Tibial nerve (tissue), 4 donors: ENCODE measurements at regions not wholly inside any gene's neighbourhood (a gene's known extent, or its start where the extent isn't known, plus 50 kb on each side); places are given as distances from the start of the nearest gene placed in this dataset.

Experiments used
- DNase-seq, 2 donors: peaks; one replicate each; pipeline ENCODE4 v3.0.0-alpha.2; 2019; ENCODE audit warnings: low spot score in 2 of 2
- H3K27ac ChIP-seq, 4 donors: fragments of 200-600 bp; sonication (generic) in 3 of 4; one replicate each; pipeline ENCODE4 v1.5.1; 2017 to 2019; ENCODE audit warnings: mild to moderate bottlenecking in 1 of 4
- H3K27me3 ChIP-seq, 2 donors: fragments of 200-600 bp; sonication (generic) in 1 of 2; one replicate each; pipeline versions ENCODE4 v1.5.1 to v1.6.0; 2017 to 2019
- H3K36me3 ChIP-seq, 3 donors: fragments of 200-600 bp; sonication (generic); one replicate each; pipeline ENCODE4 v1.5.1; 2018 to 2019
- H3K4me1 ChIP-seq, 4 donors: fragments of 200-600 bp; sonication (generic) in 3 of 4; one replicate each; pipeline ENCODE4 v1.5.1; 2017 to 2019
- H3K4me3 ChIP-seq, 4 donors: fragments of 200-600 bp; sonication (generic) in 3 of 4; one replicate each; pipeline ENCODE4 v1.5.1; 2017 to 2019; ENCODE audit warnings: mild to moderate bottlenecking in 1 of 4, moderate library complexity in 1 of 4
- H3K9me3 ChIP-seq, 4 donors: fragments of 200-600 bp; sonication (generic) in 3 of 4; one replicate each; pipeline ENCODE4 v1.5.1; 2017 to 2019
- EP300 ChIP-seq, 2 donors: sonication (generic); formaldehyde crosslinking; IDR thresholded peaks; one replicate each; pipeline ENCODE4 v1.6.1; 2017; ENCODE audit warnings: antibody characterized with exemption in 2 of 2, mild to moderate bottlenecking in 1 of 2
- POLR2A ChIP-seq, 2 donors: fragments of 450-650 bp; IDR thresholded peaks; one replicate each; pipeline ENCODE4 v1.6.1; 2017; ENCODE audit warnings: antibody characterized with exemption in 2 of 2, mild to moderate bottlenecking in 2 of 2, moderate library complexity in 2 of 2
- WGBS, 2 donors: methylation state at CpG; one replicate each; pipeline ENCODE4 v1.1.5; 2018; 5-methylcytosine and 5-hydroxymethylcytosine counted together
- TF ChIP-seq, protein P1 (sequence below), 5 experiments: fragments of 200-600 bp in 3 of 5; fragments of 450-650 bp in 2 of 5; sonication (generic) in 3 of 5; IDR thresholded peaks; one replicate each; pipeline ENCODE4 v1.5.1; 2016 to 2019; ENCODE audit warnings: antibody characterized with exemption in 5 of 5, mild to moderate bottlenecking in 3 of 5, moderate library complexity in 2 of 5

DNA sequence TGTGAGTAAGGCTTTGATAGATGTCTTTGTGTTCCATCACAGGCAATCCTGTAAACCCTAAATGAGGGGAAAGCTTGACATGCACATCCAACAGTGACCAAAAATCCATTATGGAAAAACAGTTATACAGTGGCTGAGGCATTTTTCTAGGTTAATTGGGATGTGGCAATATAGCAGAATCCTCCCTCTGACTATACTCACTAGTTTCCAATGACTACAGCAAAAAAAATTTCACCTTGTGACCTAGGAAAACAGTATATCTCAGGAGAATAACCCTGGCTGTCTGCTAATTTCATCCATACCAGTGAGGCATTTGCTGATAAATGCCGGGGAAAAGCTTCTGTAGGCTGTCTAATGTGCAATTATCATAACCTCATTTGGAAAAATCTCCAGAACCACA lies 49.9 kb upstream of the SNCAIP start:
- 16 to 41% methylated on average over 1 of the region's 1 CpG for WGBS, 2 donors

More for the DNA sequence above, 49.9 kb upstream of the SNCAIP start:
- no peaks in the 10 kb centered on the region for H3K27me3 ChIP-seq
- DNase-seq: no peak
- no peak overlapping the region for H3K27ac ChIP-seq
- H3K4me1 ChIP-seq: no peaks in the 10 kb centered on the region
- H3K9me3 ChIP-seq: peaks cover 0 to 9% (median 3%) of the 10 kb centered on the region in 4 donors
- TF ChIP-seq, protein P1, sequence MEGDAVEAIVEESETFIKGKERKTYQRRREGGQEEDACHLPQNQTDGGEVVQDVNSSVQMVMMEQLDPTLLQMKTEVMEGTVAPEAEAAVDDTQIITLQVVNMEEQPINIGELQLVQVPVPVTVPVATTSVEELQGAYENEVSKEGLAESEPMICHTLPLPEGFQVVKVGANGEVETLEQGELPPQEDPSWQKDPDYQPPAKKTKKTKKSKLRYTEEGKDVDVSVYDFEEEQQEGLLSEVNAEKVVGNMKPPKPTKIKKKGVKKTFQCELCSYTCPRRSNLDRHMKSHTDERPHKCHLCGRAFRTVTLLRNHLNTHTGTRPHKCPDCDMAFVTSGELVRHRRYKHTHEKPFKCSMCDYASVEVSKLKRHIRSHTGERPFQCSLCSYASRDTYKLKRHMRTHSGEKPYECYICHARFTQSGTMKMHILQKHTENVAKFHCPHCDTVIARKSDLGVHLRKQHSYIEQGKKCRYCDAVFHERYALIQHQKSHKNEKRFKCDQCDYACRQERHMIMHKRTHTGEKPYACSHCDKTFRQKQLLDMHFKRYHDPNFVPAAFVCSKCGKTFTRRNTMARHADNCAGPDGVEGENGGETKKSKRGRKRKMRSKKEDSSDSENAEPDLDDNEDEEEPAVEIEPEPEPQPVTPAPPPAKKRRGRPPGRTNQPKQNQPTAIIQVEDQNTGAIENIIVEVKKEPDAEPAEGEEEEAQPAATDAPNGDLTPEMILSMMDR (IDR thresholded peaks at IDR 0.05): no peak
- TF ChIP-seq POLR2A (IDR thresholded peaks at IDR 0.05): no peak
- no peak for TF ChIP-seq EP300 (IDR thresholded peaks at IDR 0.05)
- H3K4me3 ChIP-seq: no peak overlapping the region
- no peaks in the 10 kb centered on the region for H3K36me3 ChIP-seq
